RWPE2 (cell line): ENCODE measurements at regions not wholly inside any gene's neighbourhood (a gene's known extent, or its start where the extent isn't known, plus 50 kb on each side); places are given as distances from the start of the nearest gene placed in this dataset.

Experiments
- ATAC-seq: fragments of 200-7000 bp; cut with Tn5 transposase; 3 replicates; pipeline ENCODE4 v1.9.1; 2021; ENCODE audit warnings: low read depth
- DNase-seq: peaks from one replicate; pipeline ENCODE4 v3.0.0-alpha.2; 2020; ENCODE audit warnings: low spot score
- H3K27ac ChIP-seq: fragments of 450-650 bp; 2 replicates; pipeline ENCODE4 v1.5.1; 2017; ENCODE audit warnings: mild to moderate bottlenecking; ENCODE audit not compliant: poor library complexity, severe bottlenecking
- H3K27me3 ChIP-seq: fragments of 250-450 bp; sonication (Bioruptor Pico); 2 replicates; pipeline ENCODE4 v1.5.1; 2021; ENCODE audit warnings: mild to moderate bottlenecking, moderate library complexity; ENCODE audit not compliant: insufficient read depth, poor library complexity, severe bottlenecking
- H3K36me3 ChIP-seq: fragments of 250-450 bp; sonication (Bioruptor Pico); 2 replicates; pipeline ENCODE4 v1.5.1; 2020; ENCODE audit warnings: low read depth, mild to moderate bottlenecking, moderate library complexity
- H3K4me1 ChIP-seq: fragments of 250-450 bp; sonication (Bioruptor Pico); 2 replicates; pipeline ENCODE4 v1.5.1; 2021; ENCODE audit warnings: mild to moderate bottlenecking, moderate library complexity; ENCODE audit not compliant: insufficient read depth, poor library complexity, severe bottlenecking
- H3K4me3 ChIP-seq: fragments of 250-450 bp; sonication (Bioruptor Pico); 2 replicates; pipeline ENCODE4 v1.5.1; 2021; ENCODE audit warnings: mild to moderate bottlenecking, moderate library complexity; ENCODE audit not compliant: severe bottlenecking
- H3K9me3 ChIP-seq: fragments of 250-450 bp; sonication (Bioruptor Pico); 2 replicates; pipeline ENCODE4 v1.5.1; 2021; ENCODE audit warnings: mild to moderate bottlenecking, moderate library complexity; ENCODE audit not compliant: severe bottlenecking
- TF ChIP-seq, protein P1 (sequence below): fragments of 450-650 bp; IDR thresholded peaks from one replicate; pipeline ENCODE4 v1.5.1; 2017; ENCODE audit warnings: mild to moderate bottlenecking, moderate library complexity; ENCODE audit not compliant: poor library complexity, severe bottlenecking

DNA sequence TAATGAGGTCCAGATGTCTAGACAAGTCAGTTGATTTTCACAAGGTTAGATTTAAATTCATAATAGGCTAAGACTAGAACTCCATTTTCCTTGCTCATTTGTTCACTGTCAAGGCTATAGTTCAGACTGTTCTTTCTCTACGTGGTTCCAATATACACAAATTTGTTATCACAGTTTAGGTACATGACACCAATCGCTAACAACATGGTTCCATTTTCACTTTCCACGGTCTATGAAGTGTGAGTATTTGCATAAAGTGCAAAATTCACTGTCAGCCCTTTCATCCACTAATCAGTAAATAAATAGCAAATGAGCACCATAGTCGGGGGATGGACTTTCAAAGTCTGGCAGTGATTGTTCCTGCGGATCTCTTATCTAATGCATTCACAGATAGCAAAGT, 315.7 kb upstream of the SPOCK3 start:
- no peaks in the 10 kb centered on the region for H3K9me3 ChIP-seq
- no peak overlapping the region for H3K4me3 ChIP-seq
- ATAC-seq = no peak
- no peaks in the 10 kb centered on the region for H3K36me3 ChIP-seq
- TF ChIP-seq, protein P1, sequence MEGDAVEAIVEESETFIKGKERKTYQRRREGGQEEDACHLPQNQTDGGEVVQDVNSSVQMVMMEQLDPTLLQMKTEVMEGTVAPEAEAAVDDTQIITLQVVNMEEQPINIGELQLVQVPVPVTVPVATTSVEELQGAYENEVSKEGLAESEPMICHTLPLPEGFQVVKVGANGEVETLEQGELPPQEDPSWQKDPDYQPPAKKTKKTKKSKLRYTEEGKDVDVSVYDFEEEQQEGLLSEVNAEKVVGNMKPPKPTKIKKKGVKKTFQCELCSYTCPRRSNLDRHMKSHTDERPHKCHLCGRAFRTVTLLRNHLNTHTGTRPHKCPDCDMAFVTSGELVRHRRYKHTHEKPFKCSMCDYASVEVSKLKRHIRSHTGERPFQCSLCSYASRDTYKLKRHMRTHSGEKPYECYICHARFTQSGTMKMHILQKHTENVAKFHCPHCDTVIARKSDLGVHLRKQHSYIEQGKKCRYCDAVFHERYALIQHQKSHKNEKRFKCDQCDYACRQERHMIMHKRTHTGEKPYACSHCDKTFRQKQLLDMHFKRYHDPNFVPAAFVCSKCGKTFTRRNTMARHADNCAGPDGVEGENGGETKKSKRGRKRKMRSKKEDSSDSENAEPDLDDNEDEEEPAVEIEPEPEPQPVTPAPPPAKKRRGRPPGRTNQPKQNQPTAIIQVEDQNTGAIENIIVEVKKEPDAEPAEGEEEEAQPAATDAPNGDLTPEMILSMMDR = no peak
- H3K27me3 ChIP-seq = no peaks in the 10 kb centered on the region
- H3K4me1 ChIP-seq = no peaks in the 10 kb centered on the region
- no peak for DNase-seq
- no peak overlapping the region for H3K27ac ChIP-seq

DNA sequence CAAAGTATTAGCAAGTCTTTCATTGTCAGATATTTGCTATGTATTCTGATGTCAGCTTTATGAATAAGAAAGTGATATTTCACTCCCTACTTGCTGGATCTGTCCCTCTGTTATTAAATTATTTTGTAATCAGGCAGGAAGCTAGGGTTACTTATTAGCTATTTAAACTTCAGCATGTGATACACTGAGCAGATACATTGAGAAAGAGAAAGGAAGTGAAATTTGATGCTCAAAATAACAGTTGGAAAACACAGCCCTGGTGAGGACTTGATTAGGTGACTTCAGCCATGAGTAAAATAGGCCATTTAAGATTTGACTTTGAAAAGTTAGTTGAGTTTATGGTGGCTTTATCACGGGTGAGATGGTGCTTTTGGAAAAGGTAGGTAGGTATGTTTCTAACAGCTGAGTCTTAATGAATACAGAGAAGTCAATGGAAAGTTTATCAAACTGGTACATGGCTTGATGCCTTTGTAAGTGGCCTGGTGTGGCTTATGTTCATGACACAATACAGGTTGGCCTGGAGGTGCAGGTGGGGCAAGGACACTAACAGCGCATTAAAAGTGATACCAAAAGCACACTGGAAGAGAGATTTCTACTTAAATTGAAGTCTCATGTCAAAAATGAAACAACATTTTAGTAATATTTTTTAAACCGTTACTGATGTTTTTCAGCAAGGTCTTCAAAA, 321.2 kb upstream of the SPOCK3 start:
- H3K4me3 ChIP-seq = no peak overlapping the region
- H3K27me3 ChIP-seq = no peaks in the 10 kb centered on the region
- no peaks in the 10 kb centered on the region for H3K9me3 ChIP-seq
- no peaks in the 10 kb centered on the region for H3K4me1 ChIP-seq
- no peak for DNase-seq
- no peaks in the 10 kb centered on the region for H3K36me3 ChIP-seq
- ATAC-seq = no peak
- TF ChIP-seq, protein P1 = no peak
- H3K27ac ChIP-seq = no peak overlapping the region

DNA sequence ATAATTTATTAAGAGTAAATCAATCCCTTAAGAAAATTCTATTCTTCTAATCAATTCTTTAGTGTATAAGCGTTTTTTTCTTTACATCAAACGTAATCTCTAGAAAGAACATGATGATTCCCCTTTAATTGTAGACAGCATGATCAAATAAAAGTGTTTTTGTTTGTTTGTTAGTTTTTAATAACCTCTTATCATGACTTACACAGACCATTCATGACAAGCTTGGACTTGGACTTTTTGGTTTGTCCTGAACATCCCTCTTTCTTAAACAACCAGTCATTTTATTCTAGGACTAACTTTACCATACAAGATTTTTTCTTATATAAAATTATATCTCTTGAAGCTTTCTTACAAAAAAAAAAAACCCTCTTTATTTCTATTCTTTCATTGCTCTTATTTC, 344.6 kb upstream of the SPOCK3 start:
- Histone ChIP-seq H3K27me3 (no peaks in the 10 kb centered on the region), H3K4me3 (no peak overlapping the region), H3K4me1 (no peaks in the 10 kb centered on the region), H3K9me3 (peaks cover 7% of the 10 kb centered on the region), H3K27ac (no peak overlapping the region), H3K36me3 (no peaks in the 10 kb centered on the region)
- no peak for DNase-seq
- TF ChIP-seq, protein P1 = no peak
- ATAC-seq = no peak

GRCh38 chr4:167581449-167581965, 347.2 kb upstream of the SPOCK3 start:
- H3K4me1 ChIP-seq = no peaks in the 10 kb centered on the region
- ATAC-seq = no peak
- no peaks in the 10 kb centered on the region for H3K27me3 ChIP-seq
- DNase-seq = peak; percentile 29
- H3K27ac ChIP-seq = no peak overlapping the region
- no peak overlapping the region for H3K4me3 ChIP-seq
- TF ChIP-seq, protein P1 = no peak
- H3K36me3 ChIP-seq = no peaks in the 10 kb centered on the region
- peaks cover 7% of the 10 kb centered on the region for H3K9me3 ChIP-seq

DNA sequence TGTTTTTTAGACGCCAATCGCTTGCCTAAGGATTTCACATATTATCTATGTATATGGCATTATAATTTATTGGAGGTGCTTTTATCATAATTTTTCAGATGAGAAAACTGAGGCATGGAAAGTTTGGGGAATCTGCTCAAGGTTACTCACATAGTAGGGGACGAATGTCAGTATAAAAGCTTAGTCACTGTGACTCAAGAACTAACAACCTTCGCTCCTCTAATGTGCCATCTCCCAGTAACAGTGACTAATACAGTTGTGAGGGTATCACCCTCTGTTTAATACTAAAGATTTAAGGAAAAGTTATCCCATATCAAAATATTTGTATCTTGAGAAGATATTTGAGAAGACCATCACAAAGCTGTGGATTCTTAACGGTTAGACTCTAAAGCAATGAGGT, 353.1 kb upstream of the SPOCK3 start:
- DNase-seq (no peak), ATAC-seq (no peak)
- no peak overlapping the region for H3K27ac ChIP-seq
- H3K4me3 ChIP-seq = no peak overlapping the region
- H3K27me3 ChIP-seq = no peaks in the 10 kb centered on the region
- H3K36me3 ChIP-seq = no peaks in the 10 kb centered on the region
- H3K9me3 ChIP-seq = no peaks in the 10 kb centered on the region
- TF ChIP-seq, protein P1 = no peak
- H3K4me1 ChIP-seq = no peaks in the 10 kb centered on the region
